Astrocyte (in vitro differentiated cells and primary cell): ENCODE measurements at regions not wholly inside any gene's neighbourhood (a gene's known extent, or its start where the extent isn't known, plus 50 kb on each side); places are given as distances from the start of the nearest gene placed in this dataset.

Source experiments
- CTCF ChIP-seq: IDR thresholded peaks from 2 replicates; pipeline ENCODE4 v1.5.1; 2011; ENCODE audit warnings: low read depth, mild to moderate bottlenecking, inconsistent platforms, low read length, moderate library complexity; ENCODE audit not compliant: insufficient read depth
- EZH2 ChIP-seq: IDR thresholded peaks from 2 replicates; pipeline ENCODE4 v1.6.1; 2012; ENCODE audit warnings: mild to moderate bottlenecking, low read length, inconsistent platforms; ENCODE audit not compliant: insufficient read depth

GRCh38 chr18:73746101-73746500, 401.5 kb downstream of the FBXO15 start:
- no peak for TF ChIP-seq EZH2
- TF ChIP-seq CTCF = no peak
